Stomach (tissue), 4 donors: ENCODE measurements at regions not wholly inside any gene's neighbourhood (a gene's known extent, or its start where the extent isn't known, plus 50 kb on each side); places are given as distances from the start of the nearest gene placed in this dataset.

Experiments
- CTCF ChIP-seq, 7 experiments: fragments of 450-650 bp in 4 of 7; fragments of 200-600 bp in 3 of 7; sonication (generic) in 3 of 7; IDR thresholded peaks; one replicate each; pipeline ENCODE4 v1.5.1; 2016 to 2019; ENCODE audit warnings: antibody characterized with exemption in 7 of 7, control low read depth in 2 of 7, mild to moderate bottlenecking in 1 of 7
- EP300 ChIP-seq: sonication (generic); formaldehyde crosslinking; IDR thresholded peaks from one replicate; pipeline ENCODE4 v1.6.1; 2017; ENCODE audit warnings: antibody characterized with exemption
- POLR2A ChIP-seq, 4 donors: fragments of 450-650 bp; IDR thresholded peaks; one replicate each; pipeline ENCODE4 v1.6.1; 2016; ENCODE audit warnings: antibody characterized with exemption in 4 of 4, control low read depth in 2 of 4, mild to moderate bottlenecking in 1 of 4, moderate library complexity in 1 of 4

GRCh38 chr10:113491967-113492565 lies 60.8 kb upstream of the HABP2 start:
- no peak for TF ChIP-seq CTCF (IDR thresholded peaks at IDR 0.05)
- no peak for TF ChIP-seq POLR2A (IDR thresholded peaks at IDR 0.05)
- TF ChIP-seq EP300: no peak
